ENCODE measurements at regions not wholly inside any gene's neighbourhood (a gene's known extent, or its start where the extent isn't known, plus 50 kb on each side); places are given as distances from the start of the nearest gene placed in this dataset.
A peak's percentile ranks its signal among the peaks of the same experiment; 100 is the strongest.

DNA sequence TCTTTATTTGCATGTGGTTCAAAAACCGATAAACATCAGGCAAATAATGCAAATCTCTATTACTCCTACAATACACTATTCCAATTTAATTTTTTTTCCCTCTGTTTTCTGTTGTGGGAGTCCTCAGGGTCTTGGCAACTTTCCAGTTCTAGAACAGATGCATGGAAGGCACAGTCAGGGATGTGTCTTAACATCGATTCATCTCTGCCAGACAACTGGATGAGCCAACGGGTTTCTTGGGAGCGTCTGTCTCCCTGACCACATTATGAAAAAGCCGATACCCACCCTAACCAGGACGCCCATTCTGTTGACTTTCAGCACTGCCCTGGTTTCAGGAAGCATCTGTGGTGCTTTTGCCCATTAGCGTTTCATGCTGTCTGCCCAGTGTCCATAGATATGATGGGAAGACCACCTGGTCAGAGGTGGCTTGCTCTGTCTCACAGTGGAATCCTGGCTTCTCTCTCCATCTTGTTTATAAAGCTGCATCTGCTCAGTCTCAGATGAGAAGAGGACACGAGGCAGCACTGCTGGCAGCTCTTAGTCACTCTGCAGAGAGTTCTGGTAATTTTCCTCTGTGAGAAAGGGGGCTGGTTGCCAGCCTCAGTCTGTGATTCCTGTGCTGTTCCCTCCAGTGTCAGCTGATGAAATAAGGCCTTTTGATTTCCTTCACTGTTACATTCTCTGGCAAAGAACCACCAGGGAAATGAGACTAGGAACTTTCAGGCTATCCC, 57.9 kb upstream of the KCNE4 start:
- Histone ChIP-seq H3K4me3 (peak overlapping the region in 2 of 12 donors; percentile 6 to 22), H3K9me3 (no peaks in the 10 kb centered on the region), H3K27ac (peak overlapping the region in 11 of 12 donors; percentile 31 to 83 (median 73)), H3K27me3 (no peaks in the 10 kb centered on the region), H3K4me1 (peaks cover 0 to 19% (median 10%) of the 10 kb centered on the region in 12 donors), H3K36me3 (no peaks in the 10 kb centered on the region)
- 47 to 55% (median 52%) methylated on average over 8 of the region's 8 CpGs for WGBS, 4 donors
- TF ChIP-seq, protein P1, sequence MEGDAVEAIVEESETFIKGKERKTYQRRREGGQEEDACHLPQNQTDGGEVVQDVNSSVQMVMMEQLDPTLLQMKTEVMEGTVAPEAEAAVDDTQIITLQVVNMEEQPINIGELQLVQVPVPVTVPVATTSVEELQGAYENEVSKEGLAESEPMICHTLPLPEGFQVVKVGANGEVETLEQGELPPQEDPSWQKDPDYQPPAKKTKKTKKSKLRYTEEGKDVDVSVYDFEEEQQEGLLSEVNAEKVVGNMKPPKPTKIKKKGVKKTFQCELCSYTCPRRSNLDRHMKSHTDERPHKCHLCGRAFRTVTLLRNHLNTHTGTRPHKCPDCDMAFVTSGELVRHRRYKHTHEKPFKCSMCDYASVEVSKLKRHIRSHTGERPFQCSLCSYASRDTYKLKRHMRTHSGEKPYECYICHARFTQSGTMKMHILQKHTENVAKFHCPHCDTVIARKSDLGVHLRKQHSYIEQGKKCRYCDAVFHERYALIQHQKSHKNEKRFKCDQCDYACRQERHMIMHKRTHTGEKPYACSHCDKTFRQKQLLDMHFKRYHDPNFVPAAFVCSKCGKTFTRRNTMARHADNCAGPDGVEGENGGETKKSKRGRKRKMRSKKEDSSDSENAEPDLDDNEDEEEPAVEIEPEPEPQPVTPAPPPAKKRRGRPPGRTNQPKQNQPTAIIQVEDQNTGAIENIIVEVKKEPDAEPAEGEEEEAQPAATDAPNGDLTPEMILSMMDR (IDR thresholded peaks at IDR 0.05) = no peak
- no peak for TF ChIP-seq POLR2A (IDR thresholded peaks at IDR 0.05)
- intact Hi-C loops (cut with DNase I) = loop anchor here in 7 of 10 donors (5.0 to 10.0 kb wide), 5 partner anchors 51 to 108 kb away; partner anchors contain the start of gene KCNE4 (in 2 of the 7)
- DNase-seq = peak; percentile 79 to 91 (median 83)
- peak; percentile 97 to 100 (median 100) for ATAC-seq

DNA sequence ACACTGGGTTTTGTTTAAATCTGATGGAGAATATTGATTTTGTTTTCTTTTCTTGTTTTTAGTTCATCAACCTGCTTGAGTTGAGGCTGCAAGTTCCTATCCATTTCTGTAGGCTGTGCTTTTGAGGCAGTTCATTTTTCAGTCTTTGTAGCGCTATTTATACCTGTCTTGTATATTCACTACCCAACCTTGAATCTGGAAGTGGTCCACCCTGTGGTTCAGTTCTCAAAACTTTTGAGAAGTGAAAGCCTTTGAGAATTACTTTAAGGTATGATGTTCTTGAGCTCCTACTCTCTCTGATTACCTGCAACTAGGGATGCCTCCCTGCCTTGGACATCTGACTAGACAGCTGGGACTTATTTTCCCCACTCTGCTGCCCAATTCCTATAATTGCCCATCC, 53.5 kb upstream of the KCNE4 start:
- H3K27me3 ChIP-seq = no peaks in the 10 kb centered on the region
- TF ChIP-seq, protein P1 (IDR thresholded peaks at IDR 0.05) = no peak
- no peak for TF ChIP-seq POLR2A (IDR thresholded peaks at IDR 0.05)
- peaks cover 0 to 18% (median 10%) of the 10 kb centered on the region in 12 donors for H3K4me1 ChIP-seq
- no peak overlapping the region for H3K4me3 ChIP-seq
- WGBS, 4 donors = 97 to 100% (median 97%) methylated on average over 1 of the region's 1 CpG
- intact Hi-C loops (cut with DNase I) = loop anchor here in 4 of 10 donors (5.0 to 10.0 kb wide), 3 partner anchors 44 to 96 kb away; no protein-coding TSS in a partner anchor
- no peak overlapping the region for H3K27ac ChIP-seq
- no peaks in the 10 kb centered on the region for H3K9me3 ChIP-seq
- DNase-seq (no peak), ATAC-seq (no peak)
- H3K36me3 ChIP-seq = no peaks in the 10 kb centered on the region

DNA sequence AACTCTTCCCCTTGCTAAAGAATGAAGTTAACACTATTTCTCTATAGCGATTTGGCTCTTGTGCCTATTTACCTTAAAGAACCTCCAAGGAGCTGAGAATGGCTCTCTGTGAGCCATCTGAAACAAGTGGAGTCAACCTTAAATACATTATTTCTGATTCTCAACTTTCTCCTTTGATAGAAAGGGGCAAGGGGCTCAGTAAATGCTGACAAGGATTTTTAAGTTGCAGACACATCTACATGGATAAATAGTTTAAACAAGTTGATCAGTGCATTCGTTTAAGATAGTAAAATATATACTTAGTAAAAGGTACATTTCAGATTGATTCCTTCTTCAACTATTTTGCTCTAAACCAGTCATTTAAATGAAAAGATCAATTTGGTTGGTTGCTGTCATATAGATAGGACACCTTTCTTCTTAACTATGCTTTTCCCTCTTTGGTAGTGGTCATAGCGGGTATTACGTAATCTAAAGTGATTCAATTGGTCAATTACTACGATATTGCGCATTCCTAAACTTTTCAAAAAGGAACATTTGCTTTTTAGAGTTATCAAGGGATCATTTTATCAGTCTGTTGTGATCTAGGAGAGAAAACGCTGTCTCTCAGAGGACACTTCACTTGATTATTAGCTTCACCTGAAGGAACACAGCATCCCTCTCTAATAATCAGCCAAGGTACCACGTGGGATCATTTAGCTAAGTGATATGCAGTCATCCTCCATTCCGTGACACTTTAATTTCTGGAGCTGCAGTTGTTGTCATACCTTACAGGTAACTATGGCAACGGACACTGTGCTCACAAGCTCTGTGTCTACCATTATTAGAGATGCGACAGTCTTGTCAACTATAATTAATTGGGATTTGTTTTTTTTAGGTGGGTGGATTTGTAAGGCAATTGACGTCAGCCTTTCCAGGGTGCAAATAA, 50.9 kb upstream of the KCNE4 start:
- ATAC-seq = no peak
- Histone ChIP-seq H3K4me1 (no peaks in the 10 kb centered on the region), H3K27me3 (no peaks in the 10 kb centered on the region), H3K4me3 (no peak overlapping the region), H3K9me3 (no peaks in the 10 kb centered on the region), H3K36me3 (no peaks in the 10 kb centered on the region), H3K27ac (no peak overlapping the region)
- WGBS, 4 donors = 84 to 89% (median 88%) methylated on average over 12 of the region's 12 CpGs
- DNase-seq = no peak
- TF ChIP-seq POLR2A (IDR thresholded peaks at IDR 0.05) = no peak
- TF ChIP-seq, protein P1 (IDR thresholded peaks at IDR 0.05) = no peak
- intact Hi-C loops (cut with DNase I) = no loop called here

DNA sequence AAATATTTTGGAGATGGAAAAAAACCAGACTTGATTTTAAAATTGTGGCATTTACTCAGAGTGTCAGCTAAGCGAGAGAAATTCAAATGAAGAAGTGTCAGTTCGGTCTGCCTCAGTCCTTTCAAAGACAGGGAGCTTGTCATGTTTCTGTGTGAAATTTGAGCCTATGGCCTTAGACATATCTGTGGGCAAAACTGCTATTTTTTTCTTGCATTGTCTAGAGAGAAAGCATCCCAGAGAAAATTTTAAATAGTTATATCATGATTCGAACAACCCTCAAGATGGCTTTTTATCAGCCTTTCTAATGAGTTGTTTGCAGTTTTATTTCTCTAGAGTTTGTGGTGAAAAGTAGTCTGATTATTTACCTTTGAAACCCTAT, 50.2 kb upstream of the KCNE4 start:
- H3K4me3 ChIP-seq = no peak overlapping the region
- no peaks in the 10 kb centered on the region for H3K9me3 ChIP-seq
- intact Hi-C loops (cut with DNase I) = no loop called here
- no peak for ATAC-seq
- DNase-seq = no peak
- 79 to 87% (median 83%) methylated on average over 3 of the region's 3 CpGs for WGBS, 4 donors
- no peaks in the 10 kb centered on the region for H3K36me3 ChIP-seq
- no peaks in the 10 kb centered on the region for H3K27me3 ChIP-seq
- no peak overlapping the region for H3K27ac ChIP-seq
- TF ChIP-seq, protein P1 (IDR thresholded peaks at IDR 0.05) = no peak
- no peak for TF ChIP-seq POLR2A (IDR thresholded peaks at IDR 0.05)
- H3K4me1 ChIP-seq = no peaks in the 10 kb centered on the region
